MM.1S (cell line): ENCODE measurements at regions not wholly inside any gene's neighbourhood (a gene's known extent, or its start where the extent isn't known, plus 50 kb on each side); places are given as distances from the start of the nearest gene placed in this dataset.

Source experiments
- DNase-seq: peaks from one replicate; pipeline ENCODE4 v3.0.0-alpha.2; 2015
- H2AFZ ChIP-seq: fragments of 300-600 bp; sonication (generic); 2 replicates; pipeline ENCODE4 v1.6.0; 2016; ENCODE audit warnings: antibody characterized with exemption, low read length
- H3F3A ChIP-seq: fragments of 300-600 bp; sonication (generic); 2 replicates; pipeline ENCODE4 v1.6.1; 2016; ENCODE audit warnings: mild to moderate bottlenecking, antibody characterized with exemption, low read length, moderate library complexity, mixed read lengths; ENCODE audit not compliant: insufficient read depth
- H3K27ac ChIP-seq: fragments of 300-600 bp; sonication (generic); 2 replicates; pipeline ENCODE4 v1.5.1; 2016; ENCODE audit warnings: mild to moderate bottlenecking, low read length
- H3K27me3 ChIP-seq: fragments of 300-600 bp; sonication (generic); replicated peaks from 2 replicates; pipeline ENCODE4 v1.6.0; 2016; ENCODE audit warnings: low read length; ENCODE audit not compliant: insufficient read depth
- H3K36me3 ChIP-seq: fragments of 300-600 bp; sonication (generic); replicated peaks from 2 replicates; pipeline ENCODE4 v1.6.1; 2016; ENCODE audit warnings: mild to moderate bottlenecking, low read length, mixed read lengths; ENCODE audit not compliant: insufficient read depth
- H3K4me1 ChIP-seq: fragments of 300-600 bp; sonication (generic); 2 replicates; pipeline ENCODE4 v1.6.1; 2016; ENCODE audit warnings: low read length, mixed read lengths
- H3K4me2 ChIP-seq: fragments of 300-600 bp; sonication (generic); 2 replicates; pipeline ENCODE4 v1.6.0; 2016; ENCODE audit warnings: low read depth, low read length
- H3K4me3 ChIP-seq: fragments of 300-600 bp; sonication (generic); 2 replicates; pipeline ENCODE4 v1.5.1; 2016; ENCODE audit warnings: low read length, mixed read lengths
- H3K79me2 ChIP-seq: fragments of 300-600 bp; sonication (generic); 2 replicates; pipeline ENCODE4 v1.6.1; 2016; ENCODE audit warnings: mixed run types, low read length, mixed read lengths
- H3K9ac ChIP-seq: fragments of 300-600 bp; sonication (generic); 2 replicates; pipeline ENCODE4 v1.6.1; 2016; ENCODE audit warnings: low read length, mixed read lengths
- H3K9me2 ChIP-seq: fragments of 300-600 bp; sonication (generic); replicated peaks from 2 replicates; pipeline ENCODE4 v1.6.1; 2016; ENCODE audit warnings: mild to moderate bottlenecking, low read length, mixed read lengths; ENCODE audit not compliant: insufficient read depth
- H3K9me3 ChIP-seq: fragments of 300-600 bp; sonication (generic); replicated peaks from 2 replicates; pipeline ENCODE4 v1.6.1; 2016; ENCODE audit warnings: mild to moderate bottlenecking, low read length, mixed read lengths; ENCODE audit not compliant: insufficient read depth
- H4K20me1 ChIP-seq: fragments of 300-600 bp; sonication (generic); 2 replicates; pipeline ENCODE4 v1.6.1; 2016; ENCODE audit warnings: mild to moderate bottlenecking, low read length, moderate library complexity, mixed read lengths; ENCODE audit not compliant: insufficient read depth
- EZH2 ChIP-seq: fragments of 300-600 bp; sonication (generic); optimal IDR thresholded peaks from 2 replicates; pipeline ENCODE3; 2017; ENCODE audit warnings: low read depth, mild to moderate bottlenecking, antibody characterized with exemption, low read length, mixed read lengths
- EZH2phosphoT487 ChIP-seq: fragments of 300-600 bp; sonication (generic); IDR thresholded peaks from 2 replicates; pipeline ENCODE4 v1.6.1; 2018; ENCODE audit warnings: antibody characterized with exemption, low read length
- TF ChIP-seq, protein P1 (sequence below): fragments of 300-600 bp; sonication (generic); IDR thresholded peaks from 2 replicates; pipeline ENCODE4 v1.5.1; 2016; ENCODE audit warnings: antibody characterized with exemption, low read length, mixed read lengths

DNA sequence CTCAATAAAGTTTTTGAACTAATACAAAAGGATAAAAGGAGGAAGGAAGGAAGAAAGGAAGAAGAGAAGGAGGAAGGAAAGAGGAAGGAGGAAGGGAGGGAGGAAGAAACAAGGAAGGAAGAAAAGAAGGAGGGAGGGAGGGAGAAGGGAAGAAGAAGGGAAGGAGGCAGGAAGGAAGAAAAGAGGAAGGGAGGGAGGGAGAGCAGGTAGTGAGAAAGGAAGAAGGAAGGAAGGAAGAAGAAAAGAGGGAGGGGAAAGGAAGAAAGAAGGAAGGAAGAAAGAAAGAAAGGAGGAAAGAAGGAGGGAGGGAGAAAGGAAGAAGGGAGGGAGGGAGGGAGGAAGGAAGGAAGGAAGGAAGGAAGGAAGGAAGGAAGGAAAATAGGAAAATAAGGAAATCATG is 263.8 kb upstream of the C16orf82 start:
- no peaks in the 10 kb centered on the region for H4K20me1 ChIP-seq

DNA sequence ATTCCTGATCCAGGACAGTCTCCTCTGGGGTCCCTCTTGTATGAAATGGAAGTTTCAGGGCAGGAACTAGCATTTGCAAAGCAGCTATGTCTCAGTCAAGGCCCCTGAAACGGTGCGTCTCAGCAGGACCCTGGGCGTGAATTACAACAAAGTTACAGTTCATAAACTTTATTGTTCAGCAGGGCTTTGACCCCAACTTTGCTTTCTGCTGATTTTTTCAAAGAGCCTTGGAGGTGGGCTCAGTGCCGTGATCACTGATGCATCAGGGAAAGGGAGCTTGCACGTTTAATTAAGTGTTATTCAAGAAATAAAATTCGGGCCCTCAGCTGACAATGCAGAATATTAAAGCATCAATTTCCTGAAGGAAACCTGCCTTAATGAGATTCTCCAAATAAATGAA is 260.1 kb upstream of the C16orf82 start:
- H3K9me2 ChIP-seq = no peaks in the 10 kb centered on the region
- no peak overlapping the region for H3K27ac ChIP-seq
- no peak overlapping the region for H2AFZ ChIP-seq
- H3K79me2 ChIP-seq = no peaks in the 10 kb centered on the region
- no peak overlapping the region for H3K9ac ChIP-seq
- no peaks in the 10 kb centered on the region for H3K36me3 ChIP-seq
- H3F3A ChIP-seq = no peaks in the 10 kb centered on the region
- no peaks in the 10 kb centered on the region for H3K27me3 ChIP-seq
- H3K4me2 ChIP-seq = no peak overlapping the region
- H3K9me3 ChIP-seq = no peaks in the 10 kb centered on the region
- no peaks in the 10 kb centered on the region for H4K20me1 ChIP-seq
- H3K4me3 ChIP-seq = no peak overlapping the region
- no peak for TF ChIP-seq EZH2
- TF ChIP-seq EZH2phosphoT487 = no peak
- TF ChIP-seq, protein P1, sequence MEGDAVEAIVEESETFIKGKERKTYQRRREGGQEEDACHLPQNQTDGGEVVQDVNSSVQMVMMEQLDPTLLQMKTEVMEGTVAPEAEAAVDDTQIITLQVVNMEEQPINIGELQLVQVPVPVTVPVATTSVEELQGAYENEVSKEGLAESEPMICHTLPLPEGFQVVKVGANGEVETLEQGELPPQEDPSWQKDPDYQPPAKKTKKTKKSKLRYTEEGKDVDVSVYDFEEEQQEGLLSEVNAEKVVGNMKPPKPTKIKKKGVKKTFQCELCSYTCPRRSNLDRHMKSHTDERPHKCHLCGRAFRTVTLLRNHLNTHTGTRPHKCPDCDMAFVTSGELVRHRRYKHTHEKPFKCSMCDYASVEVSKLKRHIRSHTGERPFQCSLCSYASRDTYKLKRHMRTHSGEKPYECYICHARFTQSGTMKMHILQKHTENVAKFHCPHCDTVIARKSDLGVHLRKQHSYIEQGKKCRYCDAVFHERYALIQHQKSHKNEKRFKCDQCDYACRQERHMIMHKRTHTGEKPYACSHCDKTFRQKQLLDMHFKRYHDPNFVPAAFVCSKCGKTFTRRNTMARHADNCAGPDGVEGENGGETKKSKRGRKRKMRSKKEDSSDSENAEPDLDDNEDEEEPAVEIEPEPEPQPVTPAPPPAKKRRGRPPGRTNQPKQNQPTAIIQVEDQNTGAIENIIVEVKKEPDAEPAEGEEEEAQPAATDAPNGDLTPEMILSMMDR = no peak
- H3K4me1 ChIP-seq = no peaks in the 10 kb centered on the region
- no peak for DNase-seq

More for the DNA sequence above, 263.8 kb upstream of the C16orf82 start:
- H3K9me2 ChIP-seq = no peaks in the 10 kb centered on the region
- H3K9me3 ChIP-seq = no peaks in the 10 kb centered on the region
- H3K9ac ChIP-seq = no peak overlapping the region
- no peaks in the 10 kb centered on the region for H3K36me3 ChIP-seq
- H3K27ac ChIP-seq = no peak overlapping the region
- H3K79me2 ChIP-seq = no peaks in the 10 kb centered on the region
- no peak for TF ChIP-seq EZH2
- TF ChIP-seq EZH2phosphoT487 = no peak
- TF ChIP-seq, protein P1 = no peak
- no peaks in the 10 kb centered on the region for H3K27me3 ChIP-seq
- H3F3A ChIP-seq = no peaks in the 10 kb centered on the region
- H3K4me3 ChIP-seq = no peak overlapping the region
- DNase-seq = no peak
- H2AFZ ChIP-seq = no peak overlapping the region
- no peaks in the 10 kb centered on the region for H3K4me1 ChIP-seq
- no peak overlapping the region for H3K4me2 ChIP-seq

DNA sequence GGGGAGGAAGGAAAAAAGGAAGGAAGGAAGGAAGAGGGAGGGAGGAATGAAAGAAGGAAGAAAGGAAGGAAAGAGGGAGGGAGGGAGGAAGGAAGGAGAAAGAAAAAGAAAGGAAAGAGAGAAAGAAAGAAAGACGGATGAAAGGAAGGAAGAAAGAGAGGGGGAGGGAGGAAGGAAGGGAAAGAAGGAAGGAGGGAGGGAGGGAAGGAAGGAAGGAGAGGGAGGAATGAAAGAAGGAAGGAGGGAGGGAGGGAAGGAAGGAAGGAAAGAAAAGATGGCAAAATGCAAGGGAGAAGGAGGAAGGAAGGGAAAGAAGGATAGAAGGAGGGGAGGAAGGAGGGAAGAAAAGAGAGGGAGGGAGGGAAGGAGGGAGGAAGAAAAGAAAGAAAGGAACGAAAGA is 257.3 kb upstream of the C16orf82 start:
- H3K36me3 ChIP-seq = no peaks in the 10 kb centered on the region
- H3K27ac ChIP-seq = no peak overlapping the region
- no peaks in the 10 kb centered on the region for H3K9me2 ChIP-seq
- no peaks in the 10 kb centered on the region for H3K27me3 ChIP-seq
- no peak for TF ChIP-seq EZH2phosphoT487
- TF ChIP-seq EZH2 = no peak
- TF ChIP-seq, protein P1 = no peak
- H3K79me2 ChIP-seq = no peaks in the 10 kb centered on the region
- no peak overlapping the region for H3K4me3 ChIP-seq
- no peak overlapping the region for H3K9ac ChIP-seq
- no peaks in the 10 kb centered on the region for H4K20me1 ChIP-seq
- no peak for DNase-seq
- no peak overlapping the region for H3K4me2 ChIP-seq
- no peaks in the 10 kb centered on the region for H3F3A ChIP-seq
- no peaks in the 10 kb centered on the region for H3K4me1 ChIP-seq
- no peaks in the 10 kb centered on the region for H3K9me3 ChIP-seq
- H2AFZ ChIP-seq = no peak overlapping the region
